OCI-LY7 (cell line): ENCODE measurements at regions not wholly inside any gene's neighbourhood (a gene's known extent, or its start where the extent isn't known, plus 50 kb on each side); places are given as distances from the start of the nearest gene placed in this dataset.

ENCODE experiments used
- BruUV-seq: library from RNA; stranded (reverse); fragments of 400-500 nt; replicated peaks from 2 replicates; lab custom pipeline; 2021; lab: Mats Ljungman, UMichigan
- CTCF ChIA-PET: fragments of 300-600 bp; sonication (Branson Sonifier 250); formaldehyde crosslinking; loops from one replicate; lab custom pipeline; 2022; ENCODE audit warnings: antibody characterized with exemption; ENCODE audit not compliant: unreplicated experiment; lab: Charles Lee
- POLR2A ChIA-PET: fragments of 300-600 bp; sonication (Branson Sonifier 250); formaldehyde crosslinking; loops from one replicate; lab custom pipeline; 2022; ENCODE audit warnings: antibody characterized with exemption; lab: Charles Lee
- DNase-seq: peaks from one replicate; pipeline ENCODE4 v3.0.0-alpha.2; 2015; ENCODE audit warnings: low spot score
- H2AFZ ChIP-seq: fragments of 200-600 bp; sonication (generic), shearing (Covaris generic); 2 replicates; pipeline ENCODE4 v1.6.1; 2014; ENCODE audit warnings: mild to moderate bottlenecking, antibody characterized with exemption, low read length, moderate library complexity
- H3K27ac ChIP-seq: fragments of 200-600 bp; sonication (generic); 2 replicates; pipeline ENCODE4 v1.5.1; 2014; ENCODE audit warnings: mixed run types, low read depth, mild to moderate bottlenecking, moderate library complexity, low read length, inconsistent platforms; ENCODE audit not compliant: poor library complexity, severe bottlenecking
- H3K36me3 ChIP-seq: fragments of 200-600 bp; sonication (generic); 2 replicates; pipeline ENCODE4 v1.6.1; 2014; ENCODE audit warnings: mild to moderate bottlenecking, antibody characterized with exemption, low read length, moderate library complexity, mixed read lengths; ENCODE audit not compliant: insufficient read depth
- H3K4me1 ChIP-seq: fragments of 200-600 bp; sonication (generic); 2 replicates; pipeline ENCODE4 v1.5.1; 2014; ENCODE audit warnings: mild to moderate bottlenecking, low read length; ENCODE audit not compliant: insufficient read depth, poor library complexity, severe bottlenecking
- H3K4me2 ChIP-seq: fragments of 200-600 bp; sonication (generic); 2 replicates; pipeline ENCODE4 v1.6.1; 2014; ENCODE audit warnings: mild to moderate bottlenecking, low read length
- H3K4me3 ChIP-seq: fragments of 200-600 bp; sonication (generic); 2 replicates; pipeline ENCODE4 v1.5.1; 2014; ENCODE audit warnings: mild to moderate bottlenecking, low read depth, low read length; ENCODE audit not compliant: poor library complexity, severe bottlenecking
- H3K79me2 ChIP-seq: fragments of 200-600 bp; sonication (generic); 2 replicates; pipeline ENCODE4 v1.6.1; 2016; ENCODE audit warnings: low read depth, mild to moderate bottlenecking, low read length, moderate library complexity, mixed read lengths; ENCODE audit not compliant: insufficient read depth
- H3K9me2 ChIP-seq: fragments of 200-600 bp; sonication (generic); 2 replicates; pipeline ENCODE4 v1.6.1; 2016; ENCODE audit warnings: mild to moderate bottlenecking, low read length, mixed read lengths; ENCODE audit not compliant: insufficient read depth
- H3K9me3 ChIP-seq: fragments of 200-600 bp; sonication (generic); 2 replicates; pipeline ENCODE4 v1.6.1; 2014; ENCODE audit warnings: mild to moderate bottlenecking, mixed run types, low read length, mixed read lengths
- H4K20me1 ChIP-seq: fragments of 200-600 bp; sonication (generic); 2 replicates; pipeline ENCODE4 v1.6.1; 2014; ENCODE audit warnings: mild to moderate bottlenecking, antibody characterized with exemption, low read length, moderate library complexity, mixed read lengths; ENCODE audit not compliant: insufficient read depth
- EZH2phosphoT487 ChIP-seq: fragments of 200-600 bp; sonication (generic); IDR thresholded peaks from 2 replicates; pipeline ENCODE4 v1.6.1; 2018; ENCODE audit warnings: low read depth, borderline replicate concordance, mild to moderate bottlenecking, mixed run types, antibody characterized with exemption, low read length, moderate library complexity, mixed read lengths
- intact Hi-C: fragments of 100-400 bp; cut with micrococcal nuclease; formaldehyde crosslinking; loops from one replicate; pipeline ENCODE4 v1.10.0; 2022; ENCODE audit not compliant: unreplicated experiment
- TF ChIP-seq, protein P1 (sequence below): fragments of 200-600 bp; sonication (generic); conservative IDR thresholded peaks from 2 replicates; pipeline ENCODE4 v1.5.1; 2014; ENCODE audit warnings: mild to moderate bottlenecking, antibody characterized with exemption, low read length, moderate library complexity, mixed read lengths

DNA sequence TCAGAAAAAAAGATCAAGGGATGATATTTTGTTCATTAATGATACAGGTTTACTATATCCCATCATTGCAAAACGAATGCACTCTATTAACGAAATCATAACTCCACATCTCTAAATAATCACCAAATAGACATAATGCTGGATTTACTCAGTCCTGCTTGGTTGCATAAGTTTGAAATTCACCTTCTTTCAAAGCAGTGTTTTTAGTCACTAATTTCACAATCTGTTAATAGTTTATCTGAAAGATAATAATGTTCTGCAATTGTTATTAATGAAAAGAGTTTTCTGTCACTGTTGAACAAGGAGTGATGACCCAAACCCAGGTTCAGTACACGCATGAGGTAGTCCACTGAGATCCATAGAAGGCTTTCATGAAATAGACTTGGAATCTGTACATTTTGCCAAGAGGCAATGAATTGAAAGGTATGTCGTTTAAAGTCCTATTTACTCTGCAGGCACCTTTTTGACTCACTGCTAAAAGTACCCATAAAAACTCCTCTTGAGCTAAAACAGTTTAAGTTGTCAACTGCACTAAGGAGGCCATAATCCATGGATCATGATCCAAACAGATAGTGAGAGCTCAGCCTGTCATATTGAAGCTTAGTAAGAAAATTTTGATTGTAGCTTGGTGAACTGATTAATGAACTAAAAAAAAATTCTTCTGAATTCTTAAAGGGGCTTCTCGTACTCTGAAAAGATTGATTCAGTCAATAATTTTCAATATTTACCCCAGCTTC is 75.6 kb upstream of the MBNL1 start:
- peak overlapping the region; percentile 96 for H3K4me2 ChIP-seq
- TF ChIP-seq, protein P1, sequence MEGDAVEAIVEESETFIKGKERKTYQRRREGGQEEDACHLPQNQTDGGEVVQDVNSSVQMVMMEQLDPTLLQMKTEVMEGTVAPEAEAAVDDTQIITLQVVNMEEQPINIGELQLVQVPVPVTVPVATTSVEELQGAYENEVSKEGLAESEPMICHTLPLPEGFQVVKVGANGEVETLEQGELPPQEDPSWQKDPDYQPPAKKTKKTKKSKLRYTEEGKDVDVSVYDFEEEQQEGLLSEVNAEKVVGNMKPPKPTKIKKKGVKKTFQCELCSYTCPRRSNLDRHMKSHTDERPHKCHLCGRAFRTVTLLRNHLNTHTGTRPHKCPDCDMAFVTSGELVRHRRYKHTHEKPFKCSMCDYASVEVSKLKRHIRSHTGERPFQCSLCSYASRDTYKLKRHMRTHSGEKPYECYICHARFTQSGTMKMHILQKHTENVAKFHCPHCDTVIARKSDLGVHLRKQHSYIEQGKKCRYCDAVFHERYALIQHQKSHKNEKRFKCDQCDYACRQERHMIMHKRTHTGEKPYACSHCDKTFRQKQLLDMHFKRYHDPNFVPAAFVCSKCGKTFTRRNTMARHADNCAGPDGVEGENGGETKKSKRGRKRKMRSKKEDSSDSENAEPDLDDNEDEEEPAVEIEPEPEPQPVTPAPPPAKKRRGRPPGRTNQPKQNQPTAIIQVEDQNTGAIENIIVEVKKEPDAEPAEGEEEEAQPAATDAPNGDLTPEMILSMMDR, result no peak
- no peak for TF ChIP-seq EZH2phosphoT487

DNA sequence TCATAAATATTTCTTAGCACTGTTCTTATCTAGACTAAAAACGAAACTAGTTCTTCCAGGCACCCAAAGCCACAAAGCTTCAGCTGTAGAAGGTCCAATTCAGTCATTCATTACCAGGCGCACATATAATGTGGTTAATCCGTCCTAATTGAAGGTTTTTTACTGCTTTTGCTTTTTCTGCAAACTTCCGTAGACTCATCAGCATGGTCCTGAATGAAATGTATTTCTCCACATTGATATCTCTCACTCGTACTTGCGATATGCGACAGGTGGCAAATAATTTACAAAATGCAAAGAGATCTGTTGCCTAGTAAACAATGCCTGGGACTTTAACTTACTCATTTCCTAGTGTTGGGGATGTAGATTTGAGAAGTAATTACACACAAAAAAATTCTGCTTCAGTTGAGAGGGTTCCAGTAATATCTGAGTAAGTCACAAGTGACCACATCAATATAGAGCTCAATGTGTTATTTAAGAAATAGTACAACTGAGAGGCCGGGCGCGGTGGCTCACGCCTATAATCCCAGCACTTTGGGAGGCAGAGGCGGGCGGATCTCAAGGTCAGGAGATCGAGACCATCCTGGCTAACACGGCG is 75.0 kb upstream of the MBNL1 start:
- ChIA-PET POLR2A (interaction anchor here (0.5 to 1.8 kb wide), 17 partner anchors 9 to 783 kb away, joined by 3 to 16 read pairs (median 4); partner anchors contain the start of gene MBNL1), CTCF (no interaction called here)
- no peak for TF ChIP-seq EZH2phosphoT487
- TF ChIP-seq, protein P1, result no peak
- DNase-seq, result peak; percentile 32
- H3K4me2 ChIP-seq, result peak overlapping the region; percentile 96
- H3K9me3 ChIP-seq, result no peaks in the 10 kb centered on the region
- H3K27ac ChIP-seq, result no peak overlapping the region
- no peaks in the 10 kb centered on the region for H4K20me1 ChIP-seq
- H3K9me2 ChIP-seq, result no peaks in the 10 kb centered on the region
- peaks cover 42% of the 10 kb centered on the region for H3K4me1 ChIP-seq
- peak overlapping the region; percentile 64 for H3K4me3 ChIP-seq
- BruUV-seq, result no TSS peak
- intact Hi-C loops, result no loop called here
- peak overlapping the region; percentile 99 for H2AFZ ChIP-seq
- H3K36me3 ChIP-seq, result no peaks in the 10 kb centered on the region
- H3K79me2 ChIP-seq, result no peaks in the 10 kb centered on the region

More for the DNA sequence above, 75.6 kb upstream of the MBNL1 start:
- no peaks in the 10 kb centered on the region for H3K36me3 ChIP-seq
- intact Hi-C loops, result no loop called here
- H2AFZ ChIP-seq, result peak overlapping the region; percentile 99
- peak overlapping the region; percentile 64 for H3K4me3 ChIP-seq
- no peaks in the 10 kb centered on the region for H3K9me2 ChIP-seq
- POLR2A ChIA-PET, result interaction anchor here (0.5 to 1.8 kb wide), 13 partner anchors 8 to 304 kb away, joined by 3 to 16 read pairs (median 4); partner anchors contain the start of gene MBNL1
- no peaks in the 10 kb centered on the region for H3K79me2 ChIP-seq
- peaks cover 36% of the 10 kb centered on the region for H3K4me1 ChIP-seq
- H3K9me3 ChIP-seq, result no peaks in the 10 kb centered on the region
- no peaks in the 10 kb centered on the region for H4K20me1 ChIP-seq
- CTCF ChIA-PET, result no interaction called here
- no TSS peak for BruUV-seq
- DNase-seq, result no peak
- no peak overlapping the region for H3K27ac ChIP-seq

DNA sequence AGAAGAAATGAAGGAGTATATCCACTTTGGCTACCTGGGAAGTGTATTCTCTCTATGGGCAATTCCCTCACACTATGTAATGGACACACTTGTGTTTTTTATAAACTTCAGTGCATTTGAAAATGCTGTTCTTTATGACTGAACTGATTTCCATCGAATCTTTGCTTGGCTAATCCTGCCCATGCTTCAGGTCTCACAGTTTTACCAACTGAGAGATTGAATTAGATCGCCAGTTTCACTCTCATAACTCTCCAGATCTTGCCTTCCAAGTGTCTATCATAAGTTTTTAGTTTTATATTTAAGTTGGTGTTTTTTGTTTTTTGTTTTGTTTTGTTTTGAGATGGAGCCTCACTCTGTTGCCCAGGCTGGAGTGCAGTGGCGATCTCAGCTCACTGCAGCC is 73.5 kb upstream of the MBNL1 start:
- Histone ChIP-seq H3K9me2 (no peaks in the 10 kb centered on the region), H4K20me1 (no peaks in the 10 kb centered on the region), H3K27ac (no peak overlapping the region), H3K9me3 (no peaks in the 10 kb centered on the region), H3K79me2 (no peaks in the 10 kb centered on the region), H3K4me2 (peak overlapping the region; percentile 7; the same call in 1 of the 2 replicates), H3K4me3 (no peak overlapping the region), H3K4me1 (peaks cover 57% of the 10 kb centered on the region), H2AFZ (peak overlapping the region; percentile 50; the same call in 1 of the 2 replicates), H3K36me3 (no peaks in the 10 kb centered on the region)
- ChIA-PET POLR2A (interaction anchor here (0.7 kb wide), 2 partner anchors 19 to 846 kb away, joined by 3 read pairs; no protein-coding TSS in a partner anchor), CTCF (no interaction called here)
- no peak for DNase-seq
- no TSS peak for BruUV-seq
- no peak for TF ChIP-seq EZH2phosphoT487
- TF ChIP-seq, protein P1, result no peak
- intact Hi-C loops, result no loop called here
